ENCODE measurements at regions not wholly inside any gene's neighbourhood (a gene's known extent, or its start where the extent isn't known, plus 50 kb on each side); places are given as distances from the start of the nearest gene placed in this dataset.

DNA sequence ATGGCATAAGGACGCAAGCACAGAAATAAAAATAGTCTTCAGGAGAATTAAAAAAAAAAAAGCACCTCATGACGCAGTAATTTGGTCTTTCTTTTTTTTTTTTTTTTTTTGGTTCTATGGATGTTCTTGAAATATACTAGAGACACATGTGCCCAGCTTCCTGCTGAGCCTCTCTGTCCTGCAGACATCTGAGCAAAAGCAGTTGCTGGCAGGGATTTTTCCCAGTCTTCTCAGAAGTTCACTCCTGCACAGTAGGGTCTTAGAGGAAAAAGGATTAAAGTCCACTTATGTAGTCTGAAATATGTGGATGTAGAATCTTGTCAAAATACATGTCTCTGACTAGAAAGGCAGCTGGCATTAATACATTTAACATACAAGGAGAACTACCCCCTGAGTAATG is 1888.1 kb upstream of the SEL1L start:
- DNase-seq (no peak), ATAC-seq (ENCODE audit: poor library complexity) (no peak)
- H3K36me3 ChIP-seq (ENCODE audit: insufficient read depth, low read length): no peaks in the 10 kb centered on the region
- no peak for TF ChIP-seq CTCF (IDR thresholded peaks at IDR 0.05)
- no peaks in the 10 kb centered on the region for H3K4me1 ChIP-seq (ENCODE audit: insufficient read depth, low read length)
- no peak overlapping the region for H3K4me3 Mint-ChIP-seq
- CTCF ChIA-PET: no interaction called here
- no peaks in the 10 kb centered on the region for H3K36me3 Mint-ChIP-seq (ENCODE audit: low read depth)
- no peak overlapping the region for H3K4me3 ChIP-seq (ENCODE audit: low read length)
- peaks cover 0 to 6% of the 10 kb centered on the region in 2 experiments for H3K9me3 ChIP-seq (ENCODE audit: control insufficient read depth in 1 of 2, insufficient read depth in 1 of 2, low read length in 2 of 2)
- peaks cover 10% of the 10 kb centered on the region for H3K9me3 Mint-ChIP-seq
- POLR2A ChIA-PET: no interaction called here
- no peaks in the 10 kb centered on the region for H3K27me3 ChIP-seq (ENCODE audit: control insufficient read depth in 1 of 2, insufficient read depth in 2 of 2, low read length in 2 of 2)
- no peak overlapping the region for H3K27ac ChIP-seq (ENCODE audit: low read depth in 1 of 2, low read length in 2 of 2)
- H3K4me1 Mint-ChIP-seq (ENCODE audit: low read depth): no peaks in the 10 kb centered on the region
- intact Hi-C loops (cut with DNase I, micrococcal nuclease): no loop called here
- H3K27me3 Mint-ChIP-seq: no peaks in the 10 kb centered on the region
- no peak overlapping the region for H3K27ac Mint-ChIP-seq

DNA sequence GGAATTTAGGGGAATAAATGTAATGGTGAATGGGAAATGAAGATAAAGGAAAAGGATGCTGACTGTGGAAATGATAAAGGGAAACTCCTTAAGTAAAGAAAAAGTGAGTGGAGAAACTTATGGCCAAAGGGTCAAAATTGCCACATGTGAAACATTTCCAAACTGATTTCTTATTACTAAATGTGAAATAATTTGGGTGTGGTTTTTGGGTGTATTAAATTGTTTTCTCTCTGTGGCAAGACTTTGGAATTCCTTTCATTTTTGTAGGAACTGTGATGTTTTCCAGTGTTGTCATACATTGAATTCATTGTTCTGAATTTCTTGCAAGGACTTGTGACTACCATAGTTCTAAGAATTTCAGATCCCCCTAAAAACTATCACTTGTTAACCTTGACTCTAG is 1891.5 kb upstream of the SEL1L start:
- Mint-ChIP-seq H3K4me1 (ENCODE audit: low read depth) (no peaks in the 10 kb centered on the region), H3K27ac (no peak overlapping the region), H3K36me3 (ENCODE audit: low read depth) (no peaks in the 10 kb centered on the region), H3K9me3 (peaks cover 12% of the 10 kb centered on the region), H3K27me3 (no peaks in the 10 kb centered on the region), H3K4me3 (no peak overlapping the region)
- no peak for ATAC-seq (ENCODE audit: poor library complexity)
- POLR2A ChIA-PET: no interaction called here
- H3K27ac ChIP-seq (ENCODE audit: low read depth in 1 of 2, low read length in 2 of 2): no peak overlapping the region
- no peak for TF ChIP-seq CTCF (IDR thresholded peaks at IDR 0.05)
- no peaks in the 10 kb centered on the region for H3K36me3 ChIP-seq (ENCODE audit: insufficient read depth, low read length)
- DNase-seq: no peak
- CTCF ChIA-PET: no interaction called here
- no peak overlapping the region for H3K4me3 ChIP-seq (ENCODE audit: low read length)
- H3K9me3 ChIP-seq (ENCODE audit: control insufficient read depth in 1 of 2, insufficient read depth in 1 of 2, low read length in 2 of 2): peaks cover 3 to 6% of the 10 kb centered on the region in 2 experiments
- intact Hi-C loops (cut with DNase I, micrococcal nuclease): no loop called here
- H3K4me1 ChIP-seq (ENCODE audit: insufficient read depth, low read length): no peaks in the 10 kb centered on the region
- no peaks in the 10 kb centered on the region for H3K27me3 ChIP-seq (ENCODE audit: control insufficient read depth in 1 of 2, insufficient read depth in 2 of 2, low read length in 2 of 2)

GRCh38 chr14:83425706-83426105 is 1892.1 kb upstream of the SEL1L start:
- POLR2A ChIA-PET: no interaction called here
- H3K4me1 Mint-ChIP-seq (ENCODE audit: low read depth): no peaks in the 10 kb centered on the region

More at GRCh38 chr14:83425706-83426105, 1892.1 kb upstream of the SEL1L start:
- DNase-seq: no peak
- no peak overlapping the region for H3K4me3 ChIP-seq (ENCODE audit: low read length)
- intact Hi-C loops (cut with DNase I, micrococcal nuclease): no loop called here
- H3K9me3 ChIP-seq (ENCODE audit: control insufficient read depth in 1 of 2, insufficient read depth in 1 of 2, low read length in 2 of 2): peaks cover 3 to 6% of the 10 kb centered on the region in 2 experiments
- no peaks in the 10 kb centered on the region for H3K4me1 ChIP-seq (ENCODE audit: insufficient read depth, low read length)
- H3K27me3 Mint-ChIP-seq: no peaks in the 10 kb centered on the region
- no peak overlapping the region for H3K4me3 Mint-ChIP-seq
- H3K9me3 Mint-ChIP-seq: peaks cover 12% of the 10 kb centered on the region
- no peak overlapping the region for H3K27ac ChIP-seq (ENCODE audit: low read depth in 1 of 2, low read length in 2 of 2)
- H3K36me3 ChIP-seq (ENCODE audit: insufficient read depth, low read length): no peaks in the 10 kb centered on the region
- no peak for ATAC-seq (ENCODE audit: poor library complexity)
- no peaks in the 10 kb centered on the region for H3K27me3 ChIP-seq (ENCODE audit: control insufficient read depth in 1 of 2, insufficient read depth in 2 of 2, low read length in 2 of 2)
- CTCF ChIA-PET: no interaction called here
- no peaks in the 10 kb centered on the region for H3K36me3 Mint-ChIP-seq (ENCODE audit: low read depth)
- no peak overlapping the region for H3K27ac Mint-ChIP-seq
- no peak for TF ChIP-seq CTCF (IDR thresholded peaks at IDR 0.05)

Measured in CD4-positive, alpha-beta T cell (primary cell).